Activated CD8-positive, alpha-beta memory T cell treated with anti-CD3 and anti-CD28 coated beads, Interleukin-2, amount 50 U/mL, for 4 hours (primary cell): ENCODE measurements at regions not wholly inside any gene's neighbourhood (a gene's known extent, or its start where the extent isn't known, plus 50 kb on each side); places are given as distances from the start of the nearest gene placed in this dataset.
"Not testable (repeated sequence)": the region's sequence is repeated elsewhere in the genome, so short reads cannot be mapped to it uniquely, and the experiment has no call there.

Experiments
- DNase-seq: peaks from one replicate; pipeline ENCODE4 v3.0.0-alpha.2; 2020

DNA sequence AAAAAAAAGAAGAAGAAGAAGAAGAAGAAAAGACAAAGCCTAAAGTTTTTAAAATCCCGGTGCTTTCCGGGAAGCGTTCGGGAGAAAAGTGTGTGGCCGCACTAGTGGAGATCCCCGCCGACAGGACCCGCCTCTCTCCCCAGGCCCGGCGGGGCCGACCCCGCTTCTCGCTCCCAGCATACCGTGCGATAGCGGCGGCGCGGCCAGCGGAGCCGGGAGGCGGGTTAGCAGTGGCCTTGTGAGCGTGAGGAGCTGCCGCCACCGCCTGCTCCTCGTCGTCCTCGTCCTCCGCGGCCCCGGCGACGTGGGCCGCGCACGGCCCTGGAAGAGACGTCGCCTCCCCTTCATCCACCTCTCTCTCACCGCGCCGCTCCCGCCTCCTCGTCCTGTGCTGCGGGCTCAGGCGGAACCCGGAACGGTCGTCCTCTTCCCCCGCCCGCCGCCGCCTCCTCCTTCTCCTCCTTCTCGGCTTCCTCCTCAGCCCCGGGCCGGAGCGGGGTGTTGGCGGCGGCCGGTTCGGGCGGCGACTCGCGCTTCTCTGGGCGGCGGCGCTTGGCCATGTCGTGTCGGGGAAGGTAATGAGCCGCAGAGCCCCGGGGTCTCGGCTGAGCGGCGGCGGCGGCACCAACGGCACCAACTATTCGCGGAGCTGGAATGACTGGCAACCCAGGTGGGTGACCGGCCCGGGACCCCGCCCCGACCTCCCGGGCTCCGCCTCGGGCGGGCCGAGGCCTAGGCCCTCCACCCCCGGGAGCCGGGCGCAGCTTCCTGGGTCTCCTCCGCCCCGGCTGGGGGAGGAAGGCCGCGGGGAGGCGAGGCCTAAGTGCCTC is 62.6 kb upstream of the CDR2 start:
- DNase-seq = peak; percentile 66

DNA sequence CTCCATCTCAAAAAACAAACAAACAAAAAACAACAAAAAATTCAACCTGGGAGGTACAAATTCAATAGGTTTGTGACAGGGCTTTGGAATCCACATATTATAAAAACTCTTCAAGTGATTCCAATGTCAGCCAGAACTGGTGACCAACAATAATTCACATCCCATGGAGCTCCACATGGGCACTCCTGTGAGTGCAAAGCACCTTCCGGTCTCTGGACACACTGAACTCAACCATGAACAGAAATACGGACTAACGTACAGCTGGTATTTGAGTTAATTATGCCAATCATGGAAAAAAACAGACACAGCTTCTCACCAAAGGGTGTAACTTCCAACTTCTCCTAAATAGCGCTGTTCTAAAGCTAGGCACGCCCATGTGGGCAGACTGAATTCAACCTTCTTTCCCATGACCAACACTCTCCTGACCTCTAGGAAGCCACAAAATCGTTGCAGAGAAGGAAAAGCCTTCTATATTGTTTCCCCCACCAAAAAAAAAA is 62.0 kb upstream of the CDR2 start:
- not testable (repeated sequence) for DNase-seq

DNA sequence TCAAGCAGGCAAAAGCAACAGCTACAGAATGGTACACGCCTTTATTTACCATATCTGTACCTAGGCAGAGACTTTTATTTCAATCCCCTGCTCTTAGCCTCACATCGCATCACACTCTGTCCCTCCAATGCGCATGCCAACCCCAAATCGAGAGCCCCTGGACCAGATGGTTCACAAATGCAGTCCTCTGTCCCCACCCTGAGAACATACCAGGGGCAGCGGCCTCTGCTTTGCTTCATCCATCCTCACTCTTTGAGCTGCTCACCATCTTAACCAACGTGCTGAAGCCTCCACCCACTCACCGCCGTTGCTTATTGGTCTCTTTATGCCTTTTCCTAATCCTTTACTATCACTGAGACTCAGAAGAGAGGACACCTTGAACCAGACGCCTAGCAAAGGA is 56.9 kb upstream of the CDR2 start:
- not testable (repeated sequence) for DNase-seq

DNA sequence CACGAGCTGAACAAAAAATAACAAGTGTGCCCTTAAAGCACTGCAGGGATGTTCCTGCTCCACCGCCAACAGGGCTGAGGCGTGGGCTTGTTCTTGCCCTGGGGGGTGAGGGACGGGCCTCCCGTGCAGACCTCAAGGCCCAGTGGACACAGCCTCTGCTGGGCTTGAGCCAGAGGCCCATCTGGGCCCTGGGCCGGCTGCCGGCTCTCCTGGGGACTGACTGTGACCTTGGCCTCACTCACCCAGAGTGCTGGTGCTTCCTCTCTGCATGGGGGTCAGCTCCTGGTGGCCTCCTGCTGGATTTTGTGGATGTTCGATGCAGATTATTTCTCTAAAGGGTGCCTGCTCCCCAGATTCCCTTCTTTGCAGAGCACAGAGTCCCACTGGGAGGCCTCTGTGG is 54.2 kb upstream of the CDR2 start:
- no peak for DNase-seq

DNA sequence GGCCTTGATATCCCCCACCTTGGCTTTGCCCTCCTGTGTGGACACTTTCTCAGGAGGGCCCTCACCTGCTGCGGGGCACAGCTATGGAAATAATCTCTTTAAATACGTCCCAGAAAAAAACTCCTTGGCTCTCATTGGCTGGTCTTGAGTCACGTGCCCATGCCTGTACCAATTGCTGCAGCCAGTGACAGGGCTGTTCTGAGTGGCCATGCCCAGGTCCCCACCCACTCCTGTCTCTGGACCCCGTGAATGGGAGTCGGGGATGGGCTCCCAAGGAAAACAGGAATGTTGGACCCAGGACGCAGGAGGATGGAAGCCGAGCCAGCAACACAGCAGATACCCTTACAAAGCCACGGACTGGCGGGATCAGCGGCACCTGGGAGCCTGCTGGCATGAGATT is 53.1 kb upstream of the CDR2 start:
- DNase-seq = no peak

DNA sequence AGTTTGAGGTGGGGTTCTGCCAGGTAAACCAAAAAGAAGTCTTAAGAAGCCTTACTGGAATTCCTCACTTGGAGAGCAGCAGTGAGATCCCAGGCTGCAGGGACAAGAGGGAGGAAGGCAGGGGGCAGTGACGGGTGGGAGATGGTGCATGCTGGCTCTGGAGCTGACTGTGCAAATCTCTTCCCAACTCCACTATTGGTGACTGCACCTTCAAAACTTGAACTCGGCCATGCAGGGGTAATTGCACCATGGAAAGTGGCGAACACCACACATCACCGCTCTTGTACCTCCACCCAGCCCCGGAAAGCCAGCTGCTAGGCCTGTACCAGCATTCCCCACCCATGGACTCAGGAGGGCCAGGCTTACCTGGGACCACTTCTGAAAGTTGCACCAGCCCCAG is 51.4 kb upstream of the CDR2 start:
- no peak for DNase-seq

DNA sequence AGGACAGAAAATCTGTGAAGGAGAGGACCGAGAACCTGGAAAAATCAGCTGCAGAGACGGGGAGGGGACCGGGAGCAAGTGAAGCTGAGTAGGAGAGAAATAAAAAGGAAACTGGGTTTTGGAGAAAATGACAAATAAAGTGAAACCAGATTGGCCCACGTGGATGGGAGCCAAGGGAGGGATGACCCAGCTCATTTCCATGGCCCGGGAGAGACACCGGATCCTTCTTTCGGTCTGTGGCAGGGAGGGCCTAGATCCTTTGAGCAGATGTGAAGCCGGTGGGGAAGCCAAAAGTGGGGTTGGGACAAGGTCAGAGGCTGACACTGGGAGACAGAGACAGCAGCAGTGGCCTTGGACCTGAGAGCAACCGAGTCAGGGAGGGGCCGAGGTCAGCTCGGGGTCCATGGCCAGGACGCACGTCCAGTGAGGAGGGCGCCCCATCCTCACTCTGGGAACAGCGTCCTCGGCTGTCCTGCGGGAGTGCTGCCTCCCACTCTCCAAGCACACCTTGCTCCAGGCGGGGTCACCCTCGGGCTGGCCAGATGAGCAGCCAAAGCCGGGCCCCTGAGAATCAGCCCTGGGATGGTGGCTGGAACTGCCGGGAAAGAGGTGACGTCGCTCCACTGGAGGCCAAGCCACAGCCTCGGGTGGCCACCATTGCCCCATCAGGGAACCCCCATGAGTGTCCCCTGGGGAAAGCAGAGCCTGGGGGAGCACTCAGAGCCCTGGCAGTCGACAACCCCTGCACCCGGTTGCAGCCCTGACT is 50.8 kb upstream of the CDR2 start:
- DNase-seq = no peak

DNA sequence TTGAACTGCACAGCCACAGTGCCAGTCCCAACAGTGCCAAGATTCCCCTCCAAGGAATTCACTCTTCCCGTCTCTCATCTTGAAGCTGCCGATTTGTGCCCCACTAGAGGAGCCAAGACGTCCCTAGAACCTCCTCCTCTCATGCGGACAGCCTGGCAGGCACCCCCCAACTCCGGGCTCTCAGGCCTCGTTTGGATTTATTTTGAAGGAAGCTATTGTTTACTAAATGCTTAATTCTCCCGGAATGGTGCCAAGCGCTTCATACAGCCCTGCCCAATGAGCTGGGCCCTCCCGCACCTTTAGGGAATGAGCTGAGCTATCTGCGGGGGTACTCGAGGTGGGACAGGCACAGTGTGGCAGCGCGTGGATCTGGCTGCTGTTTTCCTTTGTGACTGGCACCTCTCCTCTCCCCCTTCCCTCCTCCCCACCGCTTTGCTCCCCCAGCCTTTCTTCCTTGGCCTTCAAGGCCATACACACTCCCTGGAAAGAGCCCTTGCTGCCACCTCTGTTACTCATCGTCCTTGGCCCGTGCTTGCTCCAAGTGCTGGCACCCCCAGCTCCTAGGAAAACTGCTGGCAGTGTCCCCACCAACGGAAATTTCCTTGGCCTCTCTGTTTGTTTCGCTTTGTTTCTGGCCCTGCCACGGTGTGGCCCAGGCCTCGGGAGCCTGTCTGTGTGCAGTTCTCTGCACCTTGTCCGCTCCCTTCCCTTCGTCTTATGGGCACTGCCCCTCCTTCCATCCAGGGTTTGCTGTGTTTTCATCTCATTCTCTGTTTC is 49.9 kb upstream of the CDR2 start:
- no peak for DNase-seq
